Left ventricle myocardium inferior (tissue), 1 donor: ENCODE measurements at regions not wholly inside any gene's neighbourhood (a gene's known extent, or its start where the extent isn't known, plus 50 kb on each side); places are given as distances from the start of the nearest gene placed in this dataset.

Source experiments
- DNase-seq: peaks from one replicate; pipeline ENCODE4 v3.0.0-alpha.2; 2020
- H3K27ac ChIP-seq: fragments of 200-600 bp; replicated peaks from 2 replicates; pipeline ENCODE4 v1.8.0; 2021
- H3K27me3 ChIP-seq: fragments of 200-600 bp; 2 replicates; pipeline ENCODE4 v1.8.0; 2021; ENCODE audit warnings: low read depth
- H3K36me3 ChIP-seq: fragments of 200-600 bp; 2 replicates; pipeline ENCODE4 v1.8.0; 2021
- H3K4me1 ChIP-seq: fragments of 200-600 bp; 2 replicates; pipeline ENCODE4 v1.8.0; 2021
- H3K4me3 ChIP-seq: fragments of 200-600 bp; 2 replicates; pipeline ENCODE4 v1.8.0; 2021; ENCODE audit warnings: mild to moderate bottlenecking, moderate library complexity
- H3K9me3 ChIP-seq: fragments of 200-600 bp; replicated peaks from 2 replicates; pipeline ENCODE4 v1.8.0; 2021
- intact Hi-C: fragments of 100-400 bp; cut with micrococcal nuclease; formaldehyde crosslinking; loops from one replicate; pipeline ENCODE4 v1.11.0; 2022
- TF ChIP-seq, protein P1 (sequence below): fragments of 200-600 bp; IDR thresholded peaks from 2 replicates; pipeline ENCODE4 v1.8.0; 2021; ENCODE audit warnings: antibody characterized with exemption, mild to moderate bottlenecking, borderline replicate concordance
- donor health status: DM: no; HTN: yes; CAD: no; lungs with severe emphysema.

DNA sequence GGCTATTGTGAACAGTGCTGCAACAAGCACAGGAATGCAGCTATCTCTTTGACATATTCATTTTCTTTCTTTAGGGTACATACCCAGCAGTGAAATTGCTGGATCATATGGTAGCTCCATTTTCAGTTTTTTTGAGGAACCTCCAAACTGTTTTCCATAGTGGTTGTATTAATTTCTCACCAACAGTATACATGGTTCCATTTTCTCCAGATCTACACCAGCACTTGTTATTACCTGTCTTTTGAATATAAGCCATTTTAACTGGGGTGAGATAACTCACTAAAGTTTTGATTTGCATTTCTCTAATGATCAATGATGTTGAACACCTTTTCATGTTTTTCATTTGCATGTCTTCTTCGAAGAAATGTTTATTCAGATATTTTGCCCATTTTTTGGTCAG is 241.1 kb upstream of the AGTR2 start:
- intact Hi-C loops, result no loop called here
- H3K4me1 ChIP-seq, result no peaks in the 10 kb centered on the region
- H3K36me3 ChIP-seq, result no peaks in the 10 kb centered on the region
- no peak overlapping the region for H3K27ac ChIP-seq
- no peak overlapping the region for H3K4me3 ChIP-seq
- DNase-seq, result no peak
- H3K9me3 ChIP-seq, result peaks cover 88% of the 10 kb centered on the region
- TF ChIP-seq, protein P1, sequence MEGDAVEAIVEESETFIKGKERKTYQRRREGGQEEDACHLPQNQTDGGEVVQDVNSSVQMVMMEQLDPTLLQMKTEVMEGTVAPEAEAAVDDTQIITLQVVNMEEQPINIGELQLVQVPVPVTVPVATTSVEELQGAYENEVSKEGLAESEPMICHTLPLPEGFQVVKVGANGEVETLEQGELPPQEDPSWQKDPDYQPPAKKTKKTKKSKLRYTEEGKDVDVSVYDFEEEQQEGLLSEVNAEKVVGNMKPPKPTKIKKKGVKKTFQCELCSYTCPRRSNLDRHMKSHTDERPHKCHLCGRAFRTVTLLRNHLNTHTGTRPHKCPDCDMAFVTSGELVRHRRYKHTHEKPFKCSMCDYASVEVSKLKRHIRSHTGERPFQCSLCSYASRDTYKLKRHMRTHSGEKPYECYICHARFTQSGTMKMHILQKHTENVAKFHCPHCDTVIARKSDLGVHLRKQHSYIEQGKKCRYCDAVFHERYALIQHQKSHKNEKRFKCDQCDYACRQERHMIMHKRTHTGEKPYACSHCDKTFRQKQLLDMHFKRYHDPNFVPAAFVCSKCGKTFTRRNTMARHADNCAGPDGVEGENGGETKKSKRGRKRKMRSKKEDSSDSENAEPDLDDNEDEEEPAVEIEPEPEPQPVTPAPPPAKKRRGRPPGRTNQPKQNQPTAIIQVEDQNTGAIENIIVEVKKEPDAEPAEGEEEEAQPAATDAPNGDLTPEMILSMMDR, result no peak
- no peaks in the 10 kb centered on the region for H3K27me3 ChIP-seq

DNA sequence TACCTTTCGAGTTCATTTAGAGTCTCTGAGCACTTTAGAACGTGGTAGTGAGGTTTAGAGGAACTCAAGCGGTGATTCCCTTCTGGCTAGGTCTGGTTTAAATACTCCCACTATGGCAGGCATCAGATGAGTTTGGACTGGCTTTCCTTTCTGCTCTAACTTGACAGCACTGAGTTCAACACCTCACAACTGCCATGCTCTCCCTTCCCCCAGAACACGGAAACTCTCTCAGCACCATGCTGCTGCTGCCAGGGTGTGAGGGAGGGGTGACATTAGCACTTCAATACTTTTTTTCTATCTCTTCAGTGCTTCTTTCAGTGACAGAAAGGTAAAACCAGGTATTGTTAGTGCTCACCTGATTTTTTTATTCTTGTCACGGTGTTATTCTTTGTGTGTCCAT is 234.5 kb upstream of the AGTR2 start:
- peaks cover 24% of the 10 kb centered on the region for H3K9me3 ChIP-seq
- TF ChIP-seq, protein P1, result no peak

DNA sequence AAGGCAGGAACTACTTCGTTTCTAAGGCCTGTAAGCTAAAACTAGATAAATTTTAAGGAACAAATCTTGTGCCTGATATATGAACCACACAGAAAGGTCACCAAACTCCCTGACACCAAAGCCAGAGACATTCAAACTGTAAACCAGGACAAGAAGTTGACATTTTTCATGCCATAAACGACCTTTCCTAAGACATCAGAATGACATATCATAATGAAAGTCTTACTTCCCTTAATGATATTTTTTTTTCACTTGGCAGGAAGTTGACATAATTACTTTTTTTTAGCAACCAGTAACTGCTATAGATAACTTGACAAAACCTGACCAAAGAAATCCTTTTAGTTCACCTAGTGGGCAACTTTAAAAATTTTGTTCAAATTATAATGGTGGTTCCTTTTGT is 231.5 kb upstream of the AGTR2 start:
- no peak overlapping the region for H3K27ac ChIP-seq
- intact Hi-C loops, result no loop called here
- no peaks in the 10 kb centered on the region for H3K27me3 ChIP-seq
- no peaks in the 10 kb centered on the region for H3K4me1 ChIP-seq
- TF ChIP-seq, protein P1, result no peak
- H3K36me3 ChIP-seq, result no peaks in the 10 kb centered on the region
- no peak overlapping the region for H3K4me3 ChIP-seq
- no peak for DNase-seq
- no peaks in the 10 kb centered on the region for H3K9me3 ChIP-seq

More for the DNA sequence above, 234.5 kb upstream of the AGTR2 start:
- Histone ChIP-seq H3K4me3 (no peak overlapping the region), H3K27me3 (no peaks in the 10 kb centered on the region), H3K27ac (no peak overlapping the region), H3K4me1 (no peaks in the 10 kb centered on the region), H3K36me3 (no peaks in the 10 kb centered on the region)
- DNase-seq, result no peak
- intact Hi-C loops, result no loop called here

GRCh38 chrX:115939636-115940160 is 230.8 kb upstream of the AGTR2 start:
- TF ChIP-seq, protein P1, result no peak
- intact Hi-C loops, result no loop called here

DNA sequence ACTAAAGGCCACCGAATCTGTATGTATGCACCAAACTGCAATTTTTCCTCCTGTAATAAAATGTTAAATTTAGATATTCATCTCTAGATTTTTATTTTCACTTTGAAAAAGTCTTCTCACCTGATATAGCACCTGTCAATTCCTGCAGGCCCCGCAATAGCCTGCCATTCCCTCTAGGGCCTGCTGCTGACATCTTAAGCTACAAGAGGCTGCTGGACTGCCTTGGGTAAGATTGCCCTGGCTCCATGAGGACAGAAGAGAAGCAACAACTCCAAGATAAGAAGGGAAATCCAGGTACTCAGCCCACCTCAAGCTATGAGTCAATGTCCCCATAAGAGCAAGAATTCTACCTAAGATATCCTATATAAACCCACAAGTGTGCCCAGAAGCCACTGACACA is 230.2 kb upstream of the AGTR2 start:
- no peaks in the 10 kb centered on the region for H3K27me3 ChIP-seq
- no peaks in the 10 kb centered on the region for H3K4me1 ChIP-seq
- intact Hi-C loops, result no loop called here
- H3K4me3 ChIP-seq, result no peak overlapping the region
- DNase-seq, result no peak
- H3K9me3 ChIP-seq, result no peaks in the 10 kb centered on the region
- H3K36me3 ChIP-seq, result no peaks in the 10 kb centered on the region
- TF ChIP-seq, protein P1, result no peak
- no peak overlapping the region for H3K27ac ChIP-seq

More at GRCh38 chrX:115939636-115940160, 230.8 kb upstream of the AGTR2 start:
- Histone ChIP-seq H3K4me3 (no peak overlapping the region), H3K4me1 (no peaks in the 10 kb centered on the region), H3K27me3 (no peaks in the 10 kb centered on the region), H3K27ac (no peak overlapping the region), H3K9me3 (no peaks in the 10 kb centered on the region), H3K36me3 (no peaks in the 10 kb centered on the region)
- DNase-seq, result no peak
